Osteoblast (primary cell): ENCODE measurements at regions not wholly inside any gene's neighbourhood (a gene's known extent, or its start where the extent isn't known, plus 50 kb on each side); places are given as distances from the start of the nearest gene placed in this dataset.
A peak's percentile ranks its signal among the peaks of the same experiment; 100 is the strongest.
"Not testable (repeated sequence)": the region's sequence is repeated elsewhere in the genome, so short reads cannot be mapped to it uniquely, and the experiment has no call there.

ENCODE experiments used
- DNase-seq: peaks from one replicate; pipeline ENCODE4 v3.0.0; 2011; ENCODE audit warnings: low spot score, mixed read lengths; ENCODE audit not compliant: insufficient read length; ENCODE audit errors: missing footprints
- H2AFZ ChIP-seq: 2 replicates; pipeline ENCODE4 v1.6.0; 2011; ENCODE audit warnings: mild to moderate bottlenecking, low read length
- H3K27ac ChIP-seq: 2 replicates; pipeline ENCODE4 v1.5.1; 2011; ENCODE audit warnings: mild to moderate bottlenecking, low read depth, low read length, moderate library complexity
- H3K27me3 ChIP-seq: 2 replicates; pipeline ENCODE4 v1.6.0; 2012; ENCODE audit warnings: mild to moderate bottlenecking, control low read depth, inconsistent platforms, low read length, moderate library complexity; ENCODE audit not compliant: insufficient read depth
- H3K36me3 ChIP-seq: 2 replicates; pipeline ENCODE4 v1.5.1; 2011; ENCODE audit warnings: mild to moderate bottlenecking, low read length, control low read depth, moderate library complexity; ENCODE audit not compliant: insufficient read depth
- H3K4me1 ChIP-seq: 2 replicates; pipeline ENCODE4 v1.5.1; 2011; ENCODE audit warnings: mild to moderate bottlenecking, low read length, control low read depth, moderate library complexity; ENCODE audit not compliant: insufficient read depth
- H3K4me2 ChIP-seq: 2 replicates; pipeline ENCODE4 v1.6.0; 2011; ENCODE audit warnings: mild to moderate bottlenecking, low read length; ENCODE audit not compliant: insufficient read depth
- H3K4me3 ChIP-seq: fragments of 200-600 bp; sonication (generic); 3 replicates; pipeline ENCODE4 v1.5.1; 2012; ENCODE audit warnings: mild to moderate bottlenecking, low read length, inconsistent platforms; ENCODE audit not compliant: insufficient read depth
- H3K79me2 ChIP-seq: 2 replicates; pipeline ENCODE4 v1.6.0; 2012; ENCODE audit warnings: mild to moderate bottlenecking, low read length, control low read depth, inconsistent platforms; ENCODE audit not compliant: insufficient read depth
- H3K9me3 ChIP-seq: 2 replicates; pipeline ENCODE4 v1.5.1; 2011; ENCODE audit warnings: low read depth, low read length, control low read depth
- H4K20me1 ChIP-seq: 2 replicates; pipeline ENCODE4 v1.6.0; 2012; ENCODE audit warnings: mild to moderate bottlenecking, low read length, control low read depth; ENCODE audit not compliant: insufficient read depth
- TF ChIP-seq, protein P1 (sequence below): IDR thresholded peaks from 2 replicates; pipeline ENCODE4 v1.5.1; 2011; ENCODE audit warnings: mild to moderate bottlenecking, low read depth, low read length, moderate library complexity; ENCODE audit errors: extremely low read depth

DNA sequence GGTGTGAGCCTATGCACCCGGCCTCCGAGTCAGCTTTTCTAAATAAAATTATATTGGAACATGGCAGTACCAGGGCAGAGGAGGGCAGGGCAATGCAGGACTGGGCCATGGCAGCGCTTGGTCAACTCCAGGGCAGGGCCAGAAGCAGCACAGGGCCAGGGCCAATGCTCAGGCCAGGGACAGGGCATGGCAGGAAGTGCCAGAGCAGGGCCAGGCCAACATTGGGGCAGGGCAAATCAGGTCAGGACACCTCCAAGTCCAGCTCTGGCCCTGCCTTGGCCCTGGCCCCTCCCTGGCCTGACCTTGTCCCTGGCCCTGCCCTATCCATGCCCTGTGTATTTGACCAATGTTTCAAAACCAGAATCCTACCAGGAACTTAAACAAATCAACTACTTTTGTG, 156.1 kb downstream of the LIPI start:
- Histone ChIP-seq H3K4me1 (no peaks in the 10 kb centered on the region), H3K27ac (no peak overlapping the region), H3K36me3 (no peaks in the 10 kb centered on the region), H3K79me2 (no peaks in the 10 kb centered on the region), H3K4me2 (no peak overlapping the region), H4K20me1 (no peaks in the 10 kb centered on the region), H3K4me3 (no peak overlapping the region), H3K9me3 (no peaks in the 10 kb centered on the region), H2AFZ (no peak overlapping the region), H3K27me3 (no peaks in the 10 kb centered on the region)
- DNase-seq = no peak
- TF ChIP-seq, protein P1, sequence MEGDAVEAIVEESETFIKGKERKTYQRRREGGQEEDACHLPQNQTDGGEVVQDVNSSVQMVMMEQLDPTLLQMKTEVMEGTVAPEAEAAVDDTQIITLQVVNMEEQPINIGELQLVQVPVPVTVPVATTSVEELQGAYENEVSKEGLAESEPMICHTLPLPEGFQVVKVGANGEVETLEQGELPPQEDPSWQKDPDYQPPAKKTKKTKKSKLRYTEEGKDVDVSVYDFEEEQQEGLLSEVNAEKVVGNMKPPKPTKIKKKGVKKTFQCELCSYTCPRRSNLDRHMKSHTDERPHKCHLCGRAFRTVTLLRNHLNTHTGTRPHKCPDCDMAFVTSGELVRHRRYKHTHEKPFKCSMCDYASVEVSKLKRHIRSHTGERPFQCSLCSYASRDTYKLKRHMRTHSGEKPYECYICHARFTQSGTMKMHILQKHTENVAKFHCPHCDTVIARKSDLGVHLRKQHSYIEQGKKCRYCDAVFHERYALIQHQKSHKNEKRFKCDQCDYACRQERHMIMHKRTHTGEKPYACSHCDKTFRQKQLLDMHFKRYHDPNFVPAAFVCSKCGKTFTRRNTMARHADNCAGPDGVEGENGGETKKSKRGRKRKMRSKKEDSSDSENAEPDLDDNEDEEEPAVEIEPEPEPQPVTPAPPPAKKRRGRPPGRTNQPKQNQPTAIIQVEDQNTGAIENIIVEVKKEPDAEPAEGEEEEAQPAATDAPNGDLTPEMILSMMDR = no peak

DNA sequence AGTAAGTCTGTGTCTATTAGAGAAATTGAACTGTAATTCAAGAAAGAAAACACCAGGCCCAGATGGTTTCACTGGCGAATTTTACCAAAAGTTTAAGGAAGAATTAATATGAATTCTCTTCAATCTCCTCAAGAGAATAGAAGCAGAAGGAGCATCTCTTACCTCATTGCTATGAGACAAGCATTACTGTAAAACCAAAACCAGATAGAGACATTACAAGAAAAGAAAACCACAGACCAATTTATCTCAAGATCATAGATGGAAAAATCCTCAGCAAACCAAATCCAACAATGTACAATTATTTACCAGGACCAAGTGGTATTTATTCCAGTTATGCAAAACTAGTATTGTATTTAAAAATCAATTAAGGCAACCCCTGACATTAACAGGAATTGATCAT, 160.6 kb downstream of the LIPI start:
- H3K27me3 ChIP-seq = no peaks in the 10 kb centered on the region
- H3K9me3 ChIP-seq = no peaks in the 10 kb centered on the region
- H3K4me1 ChIP-seq = no peaks in the 10 kb centered on the region
- TF ChIP-seq, protein P1 = no peak
- no peak overlapping the region for H2AFZ ChIP-seq
- H3K36me3 ChIP-seq = no peaks in the 10 kb centered on the region
- H3K27ac ChIP-seq = no peak overlapping the region
- H3K79me2 ChIP-seq = no peaks in the 10 kb centered on the region
- no peaks in the 10 kb centered on the region for H4K20me1 ChIP-seq
- H3K4me2 ChIP-seq = no peak overlapping the region
- no peak overlapping the region for H3K4me3 ChIP-seq
- no peak for DNase-seq

DNA sequence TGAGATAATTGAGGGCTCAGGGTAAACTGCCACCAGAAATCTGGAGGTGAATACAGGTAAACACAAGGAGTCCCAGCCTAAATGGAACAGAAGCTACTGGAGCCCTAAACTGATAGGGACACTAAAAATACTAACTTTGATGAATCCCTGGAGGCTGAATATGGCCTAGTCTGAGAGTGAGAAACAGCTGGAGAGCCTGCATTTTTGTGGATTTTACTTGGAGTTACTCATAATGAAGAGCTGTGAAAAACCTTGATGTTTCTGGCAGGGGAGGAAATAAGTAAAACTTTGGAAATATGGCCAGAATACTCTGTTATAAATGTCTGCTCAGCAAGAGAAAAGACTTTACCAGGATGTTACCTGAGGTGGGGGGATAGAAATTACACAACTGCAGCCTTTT, 164.4 kb downstream of the LIPI start:
- Histone ChIP-seq H4K20me1 (no peaks in the 10 kb centered on the region), H3K79me2 (no peaks in the 10 kb centered on the region), H3K4me1 (no peaks in the 10 kb centered on the region), H3K36me3 (no peaks in the 10 kb centered on the region), H3K4me2 (no peak overlapping the region), H3K27me3 (no peaks in the 10 kb centered on the region), H3K9me3 (no peaks in the 10 kb centered on the region), H2AFZ (no peak overlapping the region), H3K27ac (no peak overlapping the region), H3K4me3 (no peak overlapping the region)
- TF ChIP-seq, protein P1 = no peak
- DNase-seq = no peak

DNA sequence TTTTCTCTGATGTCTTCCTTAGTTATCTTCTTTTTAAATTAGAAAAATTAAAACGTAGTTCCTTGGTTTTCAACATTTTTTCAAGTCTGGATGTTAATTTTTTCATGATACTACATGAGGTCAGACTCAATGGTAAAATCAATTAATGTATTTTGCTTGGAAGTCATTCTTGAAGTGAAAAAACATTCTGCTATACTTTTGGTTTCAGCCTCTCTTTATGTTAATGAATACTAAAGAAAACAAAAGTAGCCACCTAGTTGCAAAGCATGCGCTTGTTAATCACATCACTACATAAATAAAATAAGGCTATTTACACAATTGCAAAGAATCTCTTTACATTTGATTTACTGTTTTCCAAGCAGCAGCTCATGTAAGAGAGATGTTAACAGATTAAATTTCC, 170.4 kb downstream of the LIPI start:
- DNase-seq = no peak
- H3K4me2 ChIP-seq = no peak overlapping the region
- no peaks in the 10 kb centered on the region for H3K4me1 ChIP-seq
- TF ChIP-seq, protein P1 = no peak
- no peaks in the 10 kb centered on the region for H3K36me3 ChIP-seq
- no peaks in the 10 kb centered on the region for H4K20me1 ChIP-seq
- H2AFZ ChIP-seq = no peak overlapping the region
- H3K9me3 ChIP-seq = no peaks in the 10 kb centered on the region
- no peaks in the 10 kb centered on the region for H3K79me2 ChIP-seq
- no peaks in the 10 kb centered on the region for H3K27me3 ChIP-seq
- H3K27ac ChIP-seq = no peak overlapping the region
- H3K4me3 ChIP-seq = no peak overlapping the region

DNA sequence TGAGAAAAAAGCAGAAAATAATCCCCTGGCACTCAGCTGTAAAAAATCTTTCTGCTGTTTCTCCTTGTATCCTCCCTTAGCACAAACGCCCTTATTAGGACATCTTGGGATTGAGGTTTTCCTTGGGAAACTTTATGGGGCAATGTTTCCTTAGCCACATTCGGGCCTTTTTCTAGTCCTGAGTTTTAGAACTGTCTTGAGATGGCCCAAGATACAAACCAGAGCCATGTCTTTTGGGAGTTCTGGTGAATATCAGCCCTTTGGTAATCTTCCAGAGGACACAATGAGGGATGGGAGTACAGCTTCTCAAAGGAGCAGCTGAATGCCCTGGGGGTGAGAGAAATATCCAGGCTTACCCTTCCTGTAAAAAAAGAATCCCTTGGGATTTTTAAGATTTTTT, 182.1 kb downstream of the LIPI start:
- DNase-seq, H3K9me3 ChIP-seq, H2AFZ ChIP-seq, H3K36me3 ChIP-seq, H3K27me3 ChIP-seq, H3K79me2 ChIP-seq, H3K4me3 ChIP-seq, H3K27ac ChIP-seq, H3K4me2 ChIP-seq, H4K20me1 ChIP-seq, H3K4me1 ChIP-seq: not testable (repeated sequence)

DNA sequence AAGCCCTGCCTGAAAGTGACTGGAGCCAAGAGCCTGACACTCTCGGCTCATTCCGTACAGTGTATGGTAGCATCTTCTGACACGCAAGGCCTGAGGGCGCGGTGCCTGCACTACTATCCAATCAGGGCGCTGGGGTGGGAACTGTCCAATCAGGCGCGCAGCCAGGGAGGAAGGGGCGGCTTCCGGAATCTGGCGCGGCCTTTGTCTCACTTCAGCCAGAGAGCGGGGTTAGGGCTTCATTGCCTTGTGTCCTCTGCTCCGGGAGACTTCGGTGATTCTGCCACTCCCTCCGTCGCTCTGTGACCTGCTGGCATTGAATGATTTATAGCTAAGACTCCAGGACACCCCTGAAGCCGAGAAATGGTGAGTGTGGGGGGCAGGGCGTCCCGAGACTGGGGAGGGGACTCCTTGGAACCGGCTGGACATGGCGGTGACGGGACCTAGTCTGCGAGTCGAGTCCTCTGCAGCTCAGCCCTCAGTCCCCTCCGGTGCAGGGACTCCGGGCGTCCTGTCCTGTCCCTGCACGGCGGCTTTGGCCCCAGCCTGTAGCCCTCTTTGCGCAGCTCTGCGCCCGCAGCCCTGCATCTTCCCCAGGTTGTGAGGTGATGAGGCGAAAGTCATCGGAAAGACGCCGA, 183.4 kb downstream of the LIPI start:
- Histone ChIP-seq H3K4me3 (peak overlapping the region; percentile 78), H3K4me2 (peak overlapping the region; percentile 69), H2AFZ (peak overlapping the region; percentile 93)
- not testable (repeated sequence) for H4K20me1 ChIP-seq, H3K79me2 ChIP-seq, H3K27me3 ChIP-seq, H3K9me3 ChIP-seq, H3K36me3 ChIP-seq, H3K27ac ChIP-seq, H3K4me1 ChIP-seq
- peak; percentile 84 for DNase-seq
